TTC549 (cell line): ENCODE measurements at regions not wholly inside any gene's neighbourhood (a gene's known extent, or its start where the extent isn't known, plus 50 kb on each side); places are given as distances from the start of the nearest gene placed in this dataset.

Source experiments
- FAIRE-seq: peaks from 2 replicates; lab custom pipeline; 2012; peaks lifted over from hg19 to GRCh38; lab: Jason Lieb, UNC

GRCh38 chr16:65789161-65789945 is 577.1 kb upstream of the CDH5 start:
- FAIRE-seq, result no peak

- no peak for FAIRE-seq
Measured at GRCh38 chr16:65788434-65789140, 577.9 kb upstream of the CDH5 start.

GRCh38 chr16:65787921-65788320 is 578.6 kb upstream of the CDH5 start:
- FAIRE-seq, result no peak

- no peak for FAIRE-seq
Measured at GRCh38 chr16:65786916-65787315, 579.6 kb upstream of the CDH5 start.

- no peak for FAIRE-seq
Measured at GRCh38 chr16:65783709-65784474, 582.6 kb upstream of the CDH5 start.

- FAIRE-seq, result no peak
Measured at GRCh38 chr16:65782611-65783600, 583.6 kb upstream of the CDH5 start.

- FAIRE-seq, result no peak
Measured at GRCh38 chr16:65781855-65782254, 584.6 kb upstream of the CDH5 start.

GRCh38 chr16:65781363-65781762 is 585.1 kb upstream of the CDH5 start:
- no peak for FAIRE-seq

GRCh38 chr16:65779201-65779600 is 587.3 kb upstream of the CDH5 start:
- FAIRE-seq, result no peak

- no peak for FAIRE-seq
Measured at GRCh38 chr16:65776639-65777183, 589.8 kb upstream of the CDH5 start.

GRCh38 chr16:65775829-65776228 is 590.7 kb upstream of the CDH5 start:
- FAIRE-seq, result no peak

GRCh38 chr16:65774350-65774749 is 592.1 kb upstream of the CDH5 start:
- FAIRE-seq, result no peak

GRCh38 chr16:65773301-65773874 is 593.1 kb upstream of the CDH5 start:
- FAIRE-seq, result no peak

- no peak for FAIRE-seq
Measured at GRCh38 chr16:65772134-65772732, 594.3 kb upstream of the CDH5 start.

- FAIRE-seq, result no peak
Measured at GRCh38 chr16:65771707-65772106, 594.8 kb upstream of the CDH5 start.

- FAIRE-seq, result no peak
Measured at GRCh38 chr16:65770752-65771151, 595.7 kb upstream of the CDH5 start.

- FAIRE-seq, result no peak
Measured at GRCh38 chr16:65769776-65770438, 596.6 kb upstream of the CDH5 start.

GRCh38 chr16:65769055-65769465 is 597.4 kb upstream of the CDH5 start:
- no peak for FAIRE-seq

GRCh38 chr16:65767125-65767524 is 599.4 kb upstream of the CDH5 start:
- no peak for FAIRE-seq

GRCh38 chr16:65763640-65764305 is 602.7 kb upstream of the CDH5 start:
- no peak for FAIRE-seq
